Osteocyte (in vitro differentiated cells): ENCODE measurements at regions not wholly inside any gene's neighbourhood (a gene's known extent, or its start where the extent isn't known, plus 50 kb on each side); places are given as distances from the start of the nearest gene placed in this dataset.
"Not testable (repeated sequence)": the region's sequence is repeated elsewhere in the genome, so short reads cannot be mapped to it uniquely, and the experiment has no call there.

ENCODE experiments used
- DNase-seq: peaks from one replicate; pipeline ENCODE4 v3.0.0; 2021; ENCODE audit warnings: mixed read lengths; ENCODE audit not compliant: unreplicated experiment; ENCODE audit errors: extremely low spot score
- H3K27ac Mint-ChIP-seq: one replicate; pipeline ENCODE4 v1.8.0; 2021; ENCODE audit warnings: mild to moderate bottlenecking, mixed read lengths; ENCODE audit not compliant: unreplicated experiment
- H3K27me3 Mint-ChIP-seq: one replicate; pipeline ENCODE4 v1.8.0; 2021; ENCODE audit warnings: mixed read lengths; ENCODE audit not compliant: unreplicated experiment
- H3K36me3 Mint-ChIP-seq: one replicate; pipeline ENCODE4 v1.8.0; 2021; ENCODE audit warnings: mixed read lengths; ENCODE audit not compliant: unreplicated experiment
- H3K4me1 Mint-ChIP-seq: one replicate; pipeline ENCODE4 v1.8.0; 2021; ENCODE audit warnings: mixed read lengths; ENCODE audit not compliant: unreplicated experiment
- H3K4me3 Mint-ChIP-seq: one replicate; pipeline ENCODE4 v1.8.0; 2021; ENCODE audit warnings: mild to moderate bottlenecking, moderate library complexity, mixed read lengths; ENCODE audit not compliant: unreplicated experiment
- H3K9me3 Mint-ChIP-seq: one replicate; pipeline ENCODE4 v1.8.0; 2021; ENCODE audit warnings: mixed read lengths; ENCODE audit not compliant: unreplicated experiment
- TF ChIP-seq, protein P1 (sequence below): fragments of 200-600 bp; sonication (generic); IDR thresholded peaks from 2 replicates; pipeline ENCODE4 v1.5.0; 2021; ENCODE audit warnings: antibody characterized with exemption, mild to moderate bottlenecking, moderate library complexity

DNA sequence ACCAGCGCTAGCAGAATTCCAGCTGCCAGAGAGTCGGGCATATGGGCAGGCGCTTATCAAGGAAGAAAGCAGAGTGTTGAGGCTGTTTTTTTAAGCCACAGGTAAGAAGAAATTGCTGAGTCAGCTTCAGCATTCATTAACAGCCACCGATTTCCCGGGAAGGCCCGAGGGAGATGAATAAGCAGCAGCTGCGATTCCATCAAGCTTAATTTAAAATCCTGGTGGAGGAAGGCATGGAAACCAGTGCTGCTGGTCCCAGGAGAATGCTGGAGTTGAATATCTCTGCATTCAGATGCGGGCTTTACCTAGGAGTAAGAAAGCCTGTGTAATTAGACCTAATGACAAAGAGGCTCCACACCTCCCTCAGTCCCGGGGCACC is 168.8 kb downstream of the BRD1 start:
- Mint-ChIP-seq H3K27me3 (no peaks in the 10 kb centered on the region), H3K4me3 (no peak overlapping the region), H3K4me1 (no peaks in the 10 kb centered on the region), H3K36me3 (no peaks in the 10 kb centered on the region), H3K9me3 (no peaks in the 10 kb centered on the region), H3K27ac (no peak overlapping the region)
- TF ChIP-seq, protein P1, sequence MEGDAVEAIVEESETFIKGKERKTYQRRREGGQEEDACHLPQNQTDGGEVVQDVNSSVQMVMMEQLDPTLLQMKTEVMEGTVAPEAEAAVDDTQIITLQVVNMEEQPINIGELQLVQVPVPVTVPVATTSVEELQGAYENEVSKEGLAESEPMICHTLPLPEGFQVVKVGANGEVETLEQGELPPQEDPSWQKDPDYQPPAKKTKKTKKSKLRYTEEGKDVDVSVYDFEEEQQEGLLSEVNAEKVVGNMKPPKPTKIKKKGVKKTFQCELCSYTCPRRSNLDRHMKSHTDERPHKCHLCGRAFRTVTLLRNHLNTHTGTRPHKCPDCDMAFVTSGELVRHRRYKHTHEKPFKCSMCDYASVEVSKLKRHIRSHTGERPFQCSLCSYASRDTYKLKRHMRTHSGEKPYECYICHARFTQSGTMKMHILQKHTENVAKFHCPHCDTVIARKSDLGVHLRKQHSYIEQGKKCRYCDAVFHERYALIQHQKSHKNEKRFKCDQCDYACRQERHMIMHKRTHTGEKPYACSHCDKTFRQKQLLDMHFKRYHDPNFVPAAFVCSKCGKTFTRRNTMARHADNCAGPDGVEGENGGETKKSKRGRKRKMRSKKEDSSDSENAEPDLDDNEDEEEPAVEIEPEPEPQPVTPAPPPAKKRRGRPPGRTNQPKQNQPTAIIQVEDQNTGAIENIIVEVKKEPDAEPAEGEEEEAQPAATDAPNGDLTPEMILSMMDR = no peak
- DNase-seq = no peak

- Mint-ChIP-seq H3K4me3 (no peak overlapping the region), H3K27me3 (no peaks in the 10 kb centered on the region), H3K27ac (no peak overlapping the region), H3K9me3 (no peaks in the 10 kb centered on the region), H3K36me3 (no peaks in the 10 kb centered on the region), H3K4me1 (no peaks in the 10 kb centered on the region)
- TF ChIP-seq, protein P1 = no peak
- no peak for DNase-seq
Measured at GRCh38 chr22:49657974-49658590, 169.6 kb downstream of the BRD1 start.

DNA sequence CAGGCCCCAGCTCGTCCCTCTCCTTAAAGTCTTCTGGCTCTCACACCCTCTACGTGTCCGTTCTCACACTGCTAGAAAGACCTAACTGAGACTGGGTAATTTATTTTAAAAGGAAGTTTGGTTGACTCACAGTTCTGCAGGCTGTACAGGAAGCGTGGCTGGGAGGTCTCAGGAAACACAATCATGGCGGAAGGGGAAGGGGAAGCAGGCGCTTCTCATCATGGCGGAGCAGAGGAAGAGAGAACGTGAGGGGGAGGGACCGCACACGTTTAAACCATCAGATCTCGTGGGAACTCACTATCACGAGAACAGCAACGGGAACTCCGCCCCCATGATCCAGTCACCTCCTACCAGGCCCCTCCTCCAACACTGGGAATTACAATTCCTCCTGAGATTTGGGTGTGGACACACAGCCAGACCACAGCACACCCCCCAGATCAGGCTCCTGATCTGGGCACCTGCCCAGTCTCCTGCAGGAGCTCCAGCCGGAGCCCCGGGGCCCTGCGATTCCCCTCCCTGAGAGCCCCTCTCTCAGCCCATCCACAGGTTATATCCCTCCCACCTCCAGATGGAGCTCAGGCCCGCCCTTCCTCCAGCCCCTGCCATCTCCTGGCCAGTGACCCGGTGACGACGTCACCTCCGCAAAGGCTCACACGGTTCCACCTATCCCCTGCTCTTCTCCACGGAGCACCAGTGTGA is 170.2 kb downstream of the BRD1 start:
- TF ChIP-seq, protein P1 = no peak
- Mint-ChIP-seq H3K9me3 (no peaks in the 10 kb centered on the region), H3K27ac (no peak overlapping the region), H3K27me3 (no peaks in the 10 kb centered on the region), H3K4me3 (no peak overlapping the region), H3K4me1 (no peaks in the 10 kb centered on the region), H3K36me3 (no peaks in the 10 kb centered on the region)
- DNase-seq = no peak

DNA sequence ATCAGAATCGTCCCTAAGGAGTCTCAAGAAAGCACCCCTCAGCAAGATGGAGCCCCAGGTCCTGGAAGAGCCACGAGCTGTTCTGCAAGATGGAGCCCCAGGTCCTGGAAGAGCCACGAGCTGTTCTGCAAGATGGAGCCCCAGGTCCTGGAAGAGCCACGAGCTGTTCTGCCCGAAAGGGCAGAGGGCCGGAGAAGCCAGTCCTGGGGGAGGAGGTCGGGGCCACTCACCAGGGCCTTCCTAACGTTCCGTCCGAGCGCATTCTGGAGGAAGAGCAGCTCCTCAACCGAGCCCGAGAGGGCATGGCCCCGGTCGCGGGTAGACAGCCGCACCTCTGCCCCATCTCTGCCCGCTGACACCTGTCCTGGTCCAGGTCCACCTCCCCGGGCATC is 170.8 kb downstream of the BRD1 start:
- DNase-seq, H3K27ac Mint-ChIP-seq, H3K27me3 Mint-ChIP-seq, H3K36me3 Mint-ChIP-seq, H3K4me3 Mint-ChIP-seq, H3K4me1 Mint-ChIP-seq, H3K9me3 Mint-ChIP-seq: not testable (repeated sequence)

DNA sequence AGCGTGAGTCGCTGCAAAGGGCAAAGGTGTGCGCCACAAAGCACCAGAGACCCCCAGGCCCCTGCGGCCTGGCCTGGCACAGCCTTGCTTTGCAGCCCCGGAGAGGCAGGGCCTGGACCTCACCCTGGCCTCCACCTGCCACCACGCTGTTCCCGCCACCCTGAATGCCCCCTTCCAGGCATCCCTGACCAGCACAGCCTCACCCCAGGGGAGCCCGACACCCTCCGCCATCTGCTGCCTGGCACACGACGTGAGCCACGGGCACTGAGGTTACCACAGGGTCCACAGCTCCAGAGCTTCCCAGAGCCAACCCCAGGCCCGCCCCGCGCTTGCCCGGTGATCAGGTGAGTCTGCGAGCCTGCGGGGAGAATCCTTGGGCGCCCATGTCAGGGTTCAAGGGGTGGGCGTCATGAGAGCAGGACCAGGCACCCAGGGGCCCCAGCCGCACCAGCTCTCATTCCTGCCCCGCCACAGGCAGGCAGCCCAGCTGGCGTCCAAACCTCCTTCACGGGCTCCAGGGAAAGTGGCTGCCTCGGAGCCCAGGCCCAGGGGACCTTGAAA is 171.3 kb downstream of the BRD1 start:
- H3K27ac Mint-ChIP-seq = no peak overlapping the region
- no peak overlapping the region for H3K4me3 Mint-ChIP-seq
- no peaks in the 10 kb centered on the region for H3K36me3 Mint-ChIP-seq

More for the DNA sequence above, 171.3 kb downstream of the BRD1 start:
- TF ChIP-seq, protein P1 = no peak
- Mint-ChIP-seq H3K9me3 (no peaks in the 10 kb centered on the region), H3K27me3 (no peaks in the 10 kb centered on the region), H3K4me1 (no peaks in the 10 kb centered on the region)
- no peak for DNase-seq
